Stimulated activated CD8-positive, alpha-beta memory T cell treated with anti-CD3 and anti-CD28 coated beads, Interleukin-7, amount 100 ng/mL, for 24 hours (primary cell): ENCODE measurements at regions not wholly inside any gene's neighbourhood (a gene's known extent, or its start where the extent isn't known, plus 50 kb on each side); places are given as distances from the start of the nearest gene placed in this dataset.

Experiments
- DNase-seq: peaks from one replicate; pipeline ENCODE4 v3.0.0-alpha.2; 2020; ENCODE audit warnings: low read depth

DNA sequence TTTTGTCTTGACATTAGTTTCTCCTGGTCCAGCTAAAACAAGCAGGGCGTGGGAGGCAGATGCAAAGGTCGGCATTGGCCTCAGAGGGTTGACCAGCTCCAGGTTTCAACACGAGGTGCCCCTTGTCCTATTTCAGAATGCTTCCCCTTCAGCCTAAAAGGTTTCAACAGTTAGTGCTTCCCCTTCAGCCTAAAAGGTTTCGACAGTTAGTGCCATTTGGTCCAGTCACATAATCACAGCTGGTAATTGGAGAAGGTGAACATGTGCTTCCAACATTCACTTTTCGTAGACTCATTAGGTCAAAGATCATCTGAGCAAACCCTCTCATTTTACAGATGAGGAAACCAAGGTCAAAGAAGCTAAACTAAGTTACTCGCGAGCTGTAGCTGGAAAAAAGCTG is 270.3 kb upstream of the MAP3K1 start:
- DNase-seq, result no peak

DNA sequence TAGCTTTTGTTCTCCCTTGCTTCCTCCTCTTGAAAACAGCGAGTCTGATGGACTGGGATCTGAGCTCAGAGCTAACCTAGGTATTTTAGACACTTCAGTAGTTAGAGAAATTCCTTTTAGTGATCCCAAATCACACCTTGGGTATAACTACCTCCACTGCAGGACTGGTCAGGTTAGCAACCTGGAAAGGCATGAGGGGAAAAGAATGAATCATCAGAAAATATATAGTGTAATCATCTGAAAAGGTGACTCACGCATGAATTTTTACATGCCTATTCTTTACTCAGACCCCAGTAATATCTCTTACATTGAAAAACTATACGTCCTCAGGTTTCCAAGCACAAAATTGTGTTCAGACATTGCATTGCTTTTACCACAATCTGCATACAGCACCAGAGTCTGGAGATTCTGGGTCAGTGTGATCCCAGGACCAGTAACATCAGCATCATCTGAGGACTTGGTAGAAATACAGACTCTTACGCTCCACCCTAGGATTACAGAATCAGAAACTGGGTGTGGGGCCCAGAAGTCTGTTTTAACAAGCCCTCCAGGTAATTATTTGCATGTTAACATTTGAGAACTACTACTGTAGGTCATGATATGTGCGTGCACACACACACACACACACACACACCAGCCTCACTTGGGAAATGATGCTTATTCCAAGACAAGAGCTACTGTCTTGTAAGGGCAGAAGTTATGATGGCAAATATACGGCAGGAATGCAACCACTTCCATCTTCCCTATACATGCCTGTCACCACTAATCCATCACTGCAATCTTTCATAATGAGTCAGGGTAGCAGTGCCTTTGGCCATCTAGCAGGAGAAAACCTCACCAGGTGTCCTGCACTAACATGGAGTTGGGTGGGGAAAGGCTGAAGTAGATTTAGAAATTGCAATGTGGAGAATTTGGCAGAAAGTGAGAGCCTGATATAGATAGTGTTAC is 271.6 kb upstream of the MAP3K1 start:
- no peak for DNase-seq

DNA sequence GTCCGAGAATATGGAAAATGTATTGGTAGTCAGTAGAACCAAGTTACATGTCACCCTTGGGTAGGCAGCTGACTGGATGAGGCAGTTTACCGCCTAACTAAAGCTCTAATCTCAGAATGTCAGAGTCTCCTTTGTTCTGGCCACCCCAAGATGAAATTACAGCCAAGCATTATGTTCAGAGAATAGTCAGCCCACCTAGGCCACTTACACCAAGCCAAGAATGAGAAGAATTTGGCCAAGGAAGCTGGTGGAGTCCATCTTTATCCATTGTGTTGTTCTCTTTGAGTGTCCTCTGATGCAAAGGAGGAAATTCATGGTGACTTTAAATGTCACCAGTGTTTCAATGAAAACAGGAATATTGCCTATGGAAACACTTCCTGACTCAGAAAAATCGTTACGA is 275.1 kb upstream of the MAP3K1 start:
- DNase-seq, result no peak

DNA sequence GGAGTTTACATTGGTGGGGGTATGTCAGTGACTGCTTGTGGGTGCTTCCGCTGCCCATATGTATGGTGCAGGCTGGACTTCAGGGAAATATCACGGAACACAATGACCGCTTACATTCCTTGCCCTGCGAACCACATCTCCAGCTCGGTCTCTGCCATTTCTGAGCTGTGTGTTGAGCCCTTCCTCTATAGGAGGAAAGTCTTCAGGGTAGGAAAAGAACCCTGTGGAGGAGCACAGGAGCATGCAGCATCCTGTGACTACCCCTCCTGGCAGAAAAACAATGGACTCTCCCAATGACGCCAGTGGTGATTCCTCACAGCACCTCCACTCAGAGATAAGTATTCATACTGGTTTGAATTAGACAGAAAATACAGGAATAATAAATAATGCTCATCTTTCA is 276.8 kb upstream of the MAP3K1 start:
- DNase-seq, result no peak

DNA sequence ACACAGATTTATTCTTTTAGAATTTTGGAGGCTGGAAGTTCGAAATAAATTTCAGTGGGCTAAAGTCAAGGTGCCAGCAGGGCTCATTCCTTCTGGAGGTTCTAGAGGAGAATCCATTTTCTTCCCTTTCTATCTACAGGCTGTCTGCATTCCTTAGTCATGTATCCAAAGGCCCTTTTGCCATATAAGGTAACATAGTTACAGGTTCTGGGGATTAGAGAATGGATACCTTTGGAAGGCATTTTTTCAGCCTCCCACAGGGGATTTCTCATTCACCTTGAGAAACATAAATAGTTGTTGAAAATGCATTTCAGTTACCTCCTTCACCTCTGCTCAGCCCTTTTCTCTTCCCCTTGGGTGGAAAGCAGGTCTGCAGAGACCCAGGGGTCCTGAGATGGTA is 280.0 kb upstream of the MAP3K1 start:
- DNase-seq, result no peak

DNA sequence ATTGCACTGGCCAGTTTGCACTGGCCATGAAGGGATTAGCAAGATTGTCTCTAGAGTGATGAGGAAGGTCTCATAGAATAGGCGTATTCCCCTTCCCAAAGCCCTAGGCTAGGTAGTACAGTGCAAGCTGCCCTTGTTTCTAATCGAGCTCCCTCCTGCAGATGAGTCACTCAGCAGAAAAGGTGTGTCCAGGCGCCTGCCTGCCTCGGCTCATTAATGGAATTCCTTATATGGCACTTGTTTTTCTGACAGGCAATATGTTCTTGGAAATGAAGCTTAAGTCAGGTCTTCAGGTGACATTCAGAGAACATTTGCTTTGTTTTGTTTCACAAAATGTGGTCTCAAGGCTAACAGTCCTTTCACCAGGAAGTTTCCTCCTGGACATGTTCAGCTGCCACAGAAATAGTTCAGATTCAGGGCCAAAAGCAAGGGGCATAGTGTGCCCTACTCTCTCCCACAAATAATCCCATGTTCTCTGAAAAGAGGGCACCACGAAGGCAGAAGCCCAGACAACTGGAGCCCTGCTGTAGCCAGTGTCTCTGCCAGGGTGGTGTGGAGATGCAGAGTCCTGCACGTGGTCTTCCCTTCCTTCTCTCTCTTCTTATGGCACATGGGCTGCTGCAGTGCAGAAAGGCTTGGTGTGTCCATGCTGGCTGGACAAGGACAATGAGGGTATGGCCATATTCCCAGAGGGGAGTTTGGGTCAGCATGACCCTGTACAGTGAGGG is 281.1 kb upstream of the MAP3K1 start:
- no peak for DNase-seq

DNA sequence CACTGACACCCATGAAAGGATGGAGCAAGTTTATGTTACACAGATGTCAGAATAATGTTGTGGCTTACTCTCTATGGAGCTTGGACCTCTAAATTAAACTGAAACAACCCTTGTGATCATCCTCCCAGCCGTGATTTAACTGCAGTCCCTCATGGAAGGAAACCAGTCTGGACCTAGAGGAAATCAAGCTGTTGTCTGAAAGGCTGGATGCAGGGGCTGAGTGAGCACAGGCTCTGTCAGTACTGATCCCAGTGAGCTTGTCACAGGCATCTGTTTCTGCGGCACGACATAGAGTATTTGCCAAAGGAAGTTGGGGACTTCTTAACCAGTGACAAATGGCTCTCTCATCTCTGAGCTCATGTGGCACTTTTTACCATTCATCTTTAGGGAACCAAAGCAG is 282.9 kb upstream of the MAP3K1 start:
- DNase-seq, result no peak

DNA sequence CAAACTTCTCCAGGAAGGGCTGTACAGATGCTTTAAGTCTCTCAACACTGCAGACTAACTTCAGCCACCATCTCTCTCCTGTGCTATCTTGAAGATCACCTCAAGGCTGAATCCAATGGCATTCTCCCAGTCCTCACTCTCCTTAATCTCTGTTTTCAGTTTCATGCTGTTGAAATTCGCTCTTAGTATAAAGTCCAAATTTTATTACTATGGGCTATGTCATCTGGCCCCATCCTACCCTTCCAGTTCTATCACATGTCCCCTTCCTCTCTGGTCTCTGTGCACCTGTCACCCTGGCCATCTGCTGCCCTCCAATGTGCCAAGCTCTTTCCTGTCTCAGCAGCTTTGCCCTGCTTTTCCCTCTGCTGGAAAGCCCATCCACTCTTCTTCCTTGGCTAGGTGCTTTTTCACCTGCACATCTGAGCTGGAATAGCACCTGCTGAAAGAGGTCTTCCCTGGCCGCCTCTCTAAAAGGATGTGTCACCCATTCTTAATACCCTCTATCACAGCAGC is 284.7 kb upstream of the MAP3K1 start:
- no peak for DNase-seq

DNA sequence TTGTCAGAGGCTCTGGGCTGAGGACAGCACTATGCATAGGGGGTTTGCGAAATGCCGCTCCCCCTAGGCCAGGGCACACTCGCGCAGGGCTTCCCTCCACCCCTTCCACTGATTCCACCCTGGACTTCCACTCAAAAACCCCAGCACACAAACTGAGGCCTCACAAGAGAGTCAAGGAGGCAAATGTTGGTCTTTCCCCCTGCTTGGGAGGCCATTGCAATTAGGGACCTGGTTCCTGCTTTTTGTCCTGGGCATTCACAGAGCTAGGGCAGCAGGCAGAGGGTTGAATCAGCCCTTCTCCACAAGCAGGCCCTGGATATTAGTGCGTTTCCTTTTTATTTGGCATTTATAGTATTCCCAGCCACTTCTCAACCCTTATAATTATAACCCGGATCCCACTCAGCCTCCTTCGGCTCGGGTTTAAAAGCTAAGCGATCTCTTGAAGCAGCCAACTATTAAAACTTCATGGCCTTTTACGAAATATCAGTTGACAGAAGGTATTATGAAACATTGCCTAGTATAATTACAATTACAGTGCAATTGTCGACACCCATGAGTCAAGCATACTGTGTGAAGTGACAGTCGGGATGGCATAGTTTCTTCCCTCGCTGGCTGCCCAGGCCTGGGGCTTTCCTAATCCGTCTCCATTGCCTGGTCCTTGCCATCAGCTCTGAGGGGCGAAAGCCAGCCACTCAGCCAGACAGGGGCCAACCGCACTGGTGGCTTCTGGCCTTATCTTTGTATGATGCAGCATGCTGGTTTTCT is 285.5 kb upstream of the MAP3K1 start:
- no peak for DNase-seq

DNA sequence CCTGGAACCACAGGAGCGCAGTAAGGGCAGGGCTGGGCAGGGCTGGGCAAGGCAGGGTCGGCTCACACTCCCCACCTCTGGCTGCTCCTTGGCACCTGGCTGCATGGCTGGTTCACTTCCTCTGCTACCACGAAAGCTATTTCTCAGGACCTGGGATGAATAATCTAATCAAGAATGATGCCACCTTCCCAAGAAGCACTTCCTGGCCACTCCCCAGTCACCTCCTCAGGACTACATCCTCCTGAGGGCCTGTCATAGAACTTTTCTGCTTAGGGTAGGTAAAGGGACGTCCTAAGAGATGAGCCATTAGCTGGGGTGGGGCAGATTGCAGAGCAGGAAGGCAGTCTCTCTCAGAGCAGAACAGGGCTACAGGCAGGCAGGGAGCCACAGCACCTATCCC is 288.2 kb upstream of the MAP3K1 start:
- no peak for DNase-seq

DNA sequence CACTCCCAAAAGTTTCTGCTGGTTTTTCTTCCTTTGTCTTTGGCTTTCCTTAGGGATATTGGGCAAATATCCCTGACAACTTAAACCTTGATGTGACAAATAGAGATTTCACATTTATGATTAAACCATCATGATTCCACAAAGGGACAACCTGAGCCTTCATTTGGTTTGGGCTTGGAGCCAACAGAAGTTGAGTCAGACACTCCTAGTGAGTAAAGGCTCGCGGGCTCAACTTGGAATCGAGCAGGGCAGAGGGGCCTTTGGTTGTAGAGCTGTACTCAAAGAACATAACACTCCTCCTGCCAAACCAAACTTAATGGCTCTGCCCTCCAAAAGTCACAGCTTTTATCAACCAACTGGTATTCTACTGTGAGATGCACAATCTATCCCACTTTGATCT is 290.2 kb upstream of the MAP3K1 start:
- DNase-seq, result no peak

DNA sequence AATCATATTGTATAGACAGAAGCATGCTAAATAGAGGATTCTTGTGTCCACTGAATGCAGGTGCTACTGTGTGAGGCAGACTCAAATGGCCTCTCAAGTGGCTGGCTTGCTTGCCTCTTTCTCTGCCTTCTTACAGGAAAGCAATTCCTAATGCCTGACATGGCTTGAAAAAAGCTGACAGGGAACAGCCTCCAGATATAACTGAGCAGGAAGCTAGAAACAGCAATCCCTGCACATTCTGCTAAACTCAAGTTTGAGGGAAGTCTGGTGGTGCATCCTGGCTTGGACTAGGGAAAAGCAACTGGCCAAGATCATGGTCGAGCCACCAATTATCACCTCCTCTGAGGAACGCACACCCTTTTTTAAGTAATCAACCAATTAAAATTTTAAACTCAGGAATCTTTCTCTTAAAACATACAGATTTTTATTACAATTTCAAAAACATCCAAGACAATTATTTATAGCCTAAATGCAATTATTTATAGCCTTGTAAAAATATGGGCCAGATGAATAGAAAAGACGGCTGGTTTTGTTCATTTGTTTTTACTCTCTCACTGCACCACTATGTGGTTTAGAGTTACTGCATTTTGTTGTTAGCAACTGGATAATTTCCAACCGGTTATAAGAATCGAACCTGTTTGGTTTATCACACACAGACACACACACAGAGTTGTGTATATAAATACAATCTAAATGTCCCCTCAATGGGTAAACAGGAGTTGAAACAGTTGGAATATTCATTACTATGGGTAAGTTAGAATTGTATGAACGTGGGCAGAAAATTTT is 290.9 kb upstream of the ANKRD55 start:
- DNase-seq, result no peak

DNA sequence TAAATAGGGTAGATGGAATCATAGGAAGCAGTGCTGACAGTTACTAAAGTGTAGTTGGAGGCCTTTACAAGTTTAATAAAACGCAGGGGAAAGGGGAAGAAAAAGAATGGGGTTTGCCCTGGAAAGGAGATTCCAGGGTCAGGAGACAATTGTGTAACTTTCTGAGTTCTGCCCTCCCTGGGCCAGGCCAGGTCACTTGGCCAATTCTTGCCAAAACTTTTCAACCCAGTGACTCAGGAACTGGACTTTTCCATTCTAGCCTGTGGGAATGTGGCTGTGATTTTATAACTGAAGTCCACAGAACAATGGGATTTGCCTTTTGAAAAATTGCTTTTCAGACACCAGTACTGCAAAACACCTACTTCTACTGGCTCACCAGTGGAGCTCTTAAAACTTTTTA is 289.8 kb upstream of the ANKRD55 start:
- DNase-seq, result no peak

DNA sequence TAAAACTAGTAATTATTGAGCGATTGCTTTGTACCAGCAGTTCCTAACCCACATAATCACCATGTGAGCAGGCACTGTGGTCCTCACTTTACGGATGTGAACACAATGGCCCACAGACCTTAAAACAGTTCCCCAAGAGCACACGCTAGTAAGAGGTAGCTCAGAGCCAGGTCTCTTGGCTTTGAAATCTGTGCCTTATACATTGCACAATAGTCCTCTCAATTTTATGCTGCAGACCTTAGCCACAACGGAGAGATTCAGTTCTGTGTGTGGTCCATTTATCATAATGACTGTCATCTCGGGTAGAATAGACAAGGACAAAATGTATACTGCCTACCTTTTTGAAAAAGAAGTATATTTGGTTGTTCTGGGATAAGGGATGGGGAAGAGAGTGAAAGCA is 289.0 kb upstream of the ANKRD55 start:
- no peak for DNase-seq

DNA sequence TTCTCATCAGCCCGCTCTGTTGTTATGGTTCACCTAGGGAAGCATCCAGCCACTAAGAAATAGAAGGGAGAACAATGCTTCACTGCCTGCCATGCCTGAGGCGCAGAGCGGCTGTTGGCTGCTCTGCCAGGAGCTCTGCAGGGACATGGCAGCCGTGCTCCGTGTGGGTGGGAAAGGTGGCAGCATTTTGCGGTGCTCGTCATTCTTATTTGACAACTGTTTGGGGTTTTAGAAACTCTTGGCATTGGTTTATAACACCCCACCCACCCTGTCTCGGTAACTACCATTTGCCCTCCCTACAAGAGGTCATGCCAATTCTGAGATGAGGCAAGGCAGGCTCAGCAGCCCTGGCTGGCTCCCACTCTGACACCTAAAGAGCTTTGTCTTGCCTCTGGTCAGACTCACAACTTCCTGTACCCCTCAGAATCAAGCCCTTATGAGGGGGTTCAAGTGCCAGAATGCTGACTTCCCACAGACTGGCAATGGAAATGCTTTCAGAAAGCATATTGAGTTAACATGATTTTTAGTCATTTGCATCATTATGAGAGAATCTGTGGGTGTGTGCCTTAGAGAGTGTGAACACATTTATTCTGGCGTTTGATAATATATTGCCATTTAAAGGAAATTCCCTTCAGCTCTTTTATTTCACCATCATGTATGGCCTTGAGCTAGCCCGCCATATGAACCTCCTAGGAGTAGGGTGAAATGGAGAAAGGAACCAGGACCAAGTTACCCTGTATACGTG is 288.0 kb upstream of the ANKRD55 start:
- DNase-seq, result no peak

DNA sequence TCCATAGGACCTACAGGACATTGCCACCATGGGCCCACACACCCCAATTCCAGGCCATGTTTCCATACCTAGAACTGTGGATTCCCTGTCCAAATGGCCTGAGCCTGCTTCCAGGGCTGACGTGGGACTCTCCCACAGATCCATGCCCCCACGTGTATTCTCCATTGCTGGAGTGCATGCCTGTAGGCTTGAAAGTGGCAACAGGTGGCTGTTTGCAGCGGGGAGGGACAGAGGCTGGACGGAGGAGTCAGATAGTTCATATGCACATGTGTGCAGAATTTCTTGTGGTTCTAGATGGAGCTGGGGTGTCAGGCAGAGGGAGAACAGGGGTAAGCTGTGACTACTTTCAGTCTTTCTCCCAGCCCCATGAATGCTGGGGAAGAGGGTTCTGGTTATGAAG is 285.7 kb upstream of the ANKRD55 start:
- no peak for DNase-seq

DNA sequence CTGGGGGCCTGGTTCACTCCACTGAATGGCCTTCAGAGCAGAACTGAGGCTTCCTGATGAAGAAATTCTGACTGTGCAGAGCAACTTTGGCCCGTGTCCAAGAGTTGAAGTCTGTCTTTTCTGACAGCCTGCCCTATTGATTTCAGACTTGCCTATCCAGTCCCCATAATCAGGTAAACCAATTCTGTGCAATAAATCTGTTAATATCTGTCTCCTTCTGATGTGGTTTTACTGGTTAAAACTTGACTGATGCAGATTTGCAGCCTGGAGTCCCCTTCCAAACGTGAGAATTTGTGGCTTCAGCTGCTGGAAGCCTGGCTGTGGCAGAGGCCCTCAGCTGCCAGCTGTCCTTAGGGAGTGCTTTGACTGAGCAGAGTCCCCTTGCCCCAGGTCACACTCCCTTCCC is 283.9 kb upstream of the ANKRD55 start:
- no peak for DNase-seq

DNA sequence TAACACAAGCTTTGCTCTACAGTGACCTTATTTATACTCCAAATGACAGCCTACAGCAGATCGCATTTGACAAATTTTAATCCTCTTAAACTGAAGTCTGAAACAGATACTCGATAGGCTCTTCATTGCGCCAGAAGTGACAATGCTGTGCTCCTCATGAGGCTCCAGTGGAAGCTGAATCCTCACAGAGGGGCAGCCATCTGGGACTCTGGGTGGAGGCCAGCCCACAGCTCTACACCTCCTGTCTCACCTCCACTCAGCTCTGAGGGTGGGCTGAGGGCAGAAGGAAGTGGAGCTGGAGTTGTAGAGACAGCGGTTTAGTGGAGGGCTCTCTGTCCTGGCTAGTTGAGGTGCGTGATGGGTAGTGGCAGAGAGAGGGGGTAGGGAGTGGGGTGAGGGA is 283.3 kb upstream of the ANKRD55 start:
- no peak for DNase-seq

DNA sequence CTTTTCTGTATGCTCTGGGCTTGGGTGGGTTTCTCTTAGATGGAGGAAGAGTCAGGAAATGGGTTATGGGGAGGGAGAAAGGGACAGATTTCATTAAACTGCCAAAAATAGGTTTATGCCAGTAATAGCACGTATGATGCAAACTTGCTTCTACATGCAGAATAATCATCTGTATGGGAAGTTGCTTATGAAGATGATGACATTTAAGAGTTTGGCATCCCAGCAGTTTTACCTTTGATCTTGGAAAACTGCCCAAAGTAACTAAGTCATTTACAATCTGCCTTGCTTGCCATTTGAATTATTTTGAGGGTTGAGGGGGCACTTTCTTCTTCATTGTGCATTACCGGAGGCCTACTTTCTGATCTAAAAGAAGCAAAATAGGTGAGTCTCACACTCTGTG is 282.9 kb upstream of the ANKRD55 start:
- no peak for DNase-seq

DNA sequence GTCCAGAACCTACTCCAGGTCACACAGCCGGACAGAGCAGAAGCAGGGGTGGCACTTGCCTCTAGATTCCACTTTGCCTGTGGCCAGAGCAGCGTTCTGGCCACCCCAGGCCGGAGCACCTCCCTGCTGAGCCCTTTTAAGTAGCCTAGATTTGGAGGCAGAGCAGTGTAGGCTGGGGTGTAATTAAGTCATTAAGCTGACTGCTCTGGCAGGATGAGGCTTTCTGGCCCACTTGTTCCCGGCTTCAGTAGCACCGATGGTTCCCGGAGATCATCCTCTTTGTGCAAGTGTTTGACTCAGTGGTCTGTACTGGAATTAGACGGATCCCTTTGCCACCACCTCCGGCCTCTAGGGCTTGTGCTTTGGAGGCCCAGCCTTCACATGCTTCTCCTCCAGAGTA is 281.9 kb upstream of the ANKRD55 start:
- no peak for DNase-seq

DNA sequence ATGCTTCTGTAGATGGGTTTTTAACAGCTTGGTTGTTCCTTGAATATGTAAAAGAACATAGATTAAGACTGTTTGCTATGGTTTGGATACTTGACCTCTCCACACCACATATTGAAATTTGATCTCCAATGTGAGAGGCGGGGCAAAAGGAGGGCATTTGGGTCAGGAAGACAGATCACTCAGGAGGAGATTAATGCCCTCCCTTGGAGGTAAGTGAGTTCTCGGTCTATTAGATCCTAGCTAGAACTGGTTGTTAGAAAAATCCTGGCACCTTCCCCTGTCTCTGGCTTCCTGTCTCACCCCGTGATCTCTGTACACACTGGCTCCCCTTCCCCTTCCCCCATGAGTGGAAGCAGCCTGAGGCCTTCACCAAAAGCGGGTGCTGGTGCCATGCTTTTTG is 281.1 kb upstream of the ANKRD55 start:
- no peak for DNase-seq
